Right ventricle myocardium superior (tissue), 1 donor: ENCODE measurements at regions not wholly inside any gene's neighbourhood (a gene's known extent, or its start where the extent isn't known, plus 50 kb on each side); places are given as distances from the start of the nearest gene placed in this dataset.
"Not testable (repeated sequence)": the region's sequence is repeated elsewhere in the genome, so short reads cannot be mapped to it uniquely, and the experiment has no call there.

Experiments used
- ATAC-seq: fragments of 200-7000 bp; cut with Tn5 transposase; one replicate; pipeline ENCODE4 v1.9.1; 2020; ENCODE audit warnings: mild to moderate bottlenecking; ENCODE audit not compliant: poor library complexity
- DNase-seq: peaks from one replicate; pipeline ENCODE4 v3.0.0-alpha.2; 2020
- intact Hi-C: fragments of 100-400 bp; cut with DNase I; formaldehyde crosslinking; loops from one replicate; pipeline ENCODE4 v1.11.2; 2022
- donor health status: DM: no; HTN: yes; CAD: no; lungs with severe emphysema.

GRCh38 chr1:56258371-56258770 is 321.0 kb downstream of the PLPP3 start:
- DNase-seq (no peak), ATAC-seq (no peak)
- intact Hi-C loops: no loop called here

GRCh38 chr1:56257726-56258125 is 321.6 kb downstream of the PLPP3 start:
- DNase-seq (no peak), ATAC-seq (no peak)
- intact Hi-C loops: no loop called here

- ATAC-seq: no peak
- intact Hi-C loops: no loop called here
- DNase-seq: no peak
Measured at GRCh38 chr1:56256153-56257000, 323.0 kb downstream of the PLPP3 start.

- ATAC-seq (peak; percentile 92), DNase-seq (peak; percentile 87)
- intact Hi-C loops: no loop called here
Measured at GRCh38 chr1:56255516-56256152, 323.7 kb downstream of the PLPP3 start.

- no peak for ATAC-seq
- intact Hi-C loops: no loop called here
Measured at GRCh38 chr1:56254130-56254529, 325.2 kb downstream of the PLPP3 start.

GRCh38 chr1:56250809-56251208 is 328.6 kb downstream of the PLPP3 start:
- ATAC-seq: no peak
- DNase-seq: no peak
- intact Hi-C loops: no loop called here

More at GRCh38 chr1:56254130-56254529, 325.2 kb downstream of the PLPP3 start:
- DNase-seq: no peak

- ATAC-seq (peak; percentile 59), DNase-seq (peak; percentile 43)
- intact Hi-C loops: no loop called here
Measured at GRCh38 chr1:56249234-56249633, 330.1 kb downstream of the PLPP3 start.

GRCh38 chr1:56248138-56248537 is 331.2 kb downstream of the PLPP3 start:
- DNase-seq: no peak
- no peak for ATAC-seq
- intact Hi-C loops: no loop called here

- ATAC-seq, DNase-seq, intact Hi-C loops: not testable (repeated sequence)
Measured at GRCh38 chr1:56246726-56247125, 332.6 kb downstream of the PLPP3 start.

- no peak for DNase-seq
- no peak for ATAC-seq
- intact Hi-C loops: no loop called here
Measured at GRCh38 chr1:56240400-56240799, 339.0 kb downstream of the PLPP3 start.

GRCh38 chr1:56237491-56238064 is 341.8 kb downstream of the PLPP3 start:
- intact Hi-C loops: no loop called here
- DNase-seq (no peak), ATAC-seq (no peak)

GRCh38 chr1:56236688-56237087 is 342.7 kb downstream of the PLPP3 start:
- ATAC-seq (no peak), DNase-seq (no peak)
- intact Hi-C loops: no loop called here

GRCh38 chr1:56235909-56236510 is 343.4 kb downstream of the PLPP3 start:
- ATAC-seq: no peak
- no peak for DNase-seq
- intact Hi-C loops: no loop called here

- no peak for DNase-seq
- intact Hi-C loops: no loop called here
- no peak for ATAC-seq
Measured at GRCh38 chr1:56229186-56229585, 350.2 kb downstream of the PLPP3 start.

- ATAC-seq (no peak), DNase-seq (no peak)
- intact Hi-C loops: no loop called here
Measured at GRCh38 chr1:56227886-56228285, 351.5 kb downstream of the PLPP3 start.

GRCh38 chr1:56227401-56227800 is 352.0 kb downstream of the PLPP3 start:
- no peak for DNase-seq
- intact Hi-C loops: no loop called here
- ATAC-seq: no peak

- intact Hi-C loops: no loop called here
- DNase-seq: no peak
- no peak for ATAC-seq
Measured at GRCh38 chr1:56225964-56226815, 353.2 kb downstream of the PLPP3 start.

- DNase-seq: no peak
- no peak for ATAC-seq
- intact Hi-C loops: no loop called here
Measured at GRCh38 chr1:56223968-56224367, 355.4 kb downstream of the PLPP3 start.
